HFF-Myc (cell line): ENCODE measurements at regions not wholly inside any gene's neighbourhood (a gene's known extent, or its start where the extent isn't known, plus 50 kb on each side); places are given as distances from the start of the nearest gene placed in this dataset.

Experiments
- DNase-seq: peaks from one replicate; pipeline ENCODE4 v3.0.0-alpha.2; 2011; ENCODE audit warnings: low read depth; ENCODE audit errors: extremely low read depth
- H3K4me3 ChIP-seq: replicated peaks from 2 replicates; pipeline ENCODE4 v1.5.1; 2011; ENCODE audit warnings: low read depth, mild to moderate bottlenecking, control low read depth, low read length
- TF ChIP-seq, protein P1 (sequence below): IDR thresholded peaks from 2 replicates; pipeline ENCODE4 v1.5.1; 2012; ENCODE audit warnings: mild to moderate bottlenecking, low read depth, low read length, control low read depth; ENCODE audit errors: missing control alignments

DNA sequence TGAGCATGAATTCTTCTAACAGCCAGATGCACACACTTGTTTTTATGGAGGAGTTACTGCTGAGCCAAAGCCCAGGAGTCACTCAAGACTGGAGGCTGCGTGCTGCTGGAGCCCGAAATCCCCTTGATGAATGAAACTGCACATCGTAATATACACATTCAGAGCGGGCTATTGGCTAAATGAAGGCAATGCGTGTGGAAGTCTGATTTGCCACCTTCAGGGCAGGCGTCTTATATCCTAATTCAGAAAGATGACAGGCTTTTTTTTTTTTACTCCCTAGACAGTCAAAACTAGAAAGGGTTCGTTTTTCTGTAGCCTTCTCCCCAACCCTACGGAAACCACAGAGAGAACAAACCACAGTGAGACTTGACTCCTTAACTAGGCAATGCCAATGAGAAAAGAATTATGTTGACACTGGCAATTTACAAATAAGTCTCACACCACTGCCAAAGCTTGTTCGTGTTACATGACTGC, 227.2 kb upstream of the KLF14 start:
- no peak for DNase-seq
- peak overlapping the region; percentile 13; the same call in 1 of the 2 replicates for H3K4me3 ChIP-seq
- TF ChIP-seq, protein P1, sequence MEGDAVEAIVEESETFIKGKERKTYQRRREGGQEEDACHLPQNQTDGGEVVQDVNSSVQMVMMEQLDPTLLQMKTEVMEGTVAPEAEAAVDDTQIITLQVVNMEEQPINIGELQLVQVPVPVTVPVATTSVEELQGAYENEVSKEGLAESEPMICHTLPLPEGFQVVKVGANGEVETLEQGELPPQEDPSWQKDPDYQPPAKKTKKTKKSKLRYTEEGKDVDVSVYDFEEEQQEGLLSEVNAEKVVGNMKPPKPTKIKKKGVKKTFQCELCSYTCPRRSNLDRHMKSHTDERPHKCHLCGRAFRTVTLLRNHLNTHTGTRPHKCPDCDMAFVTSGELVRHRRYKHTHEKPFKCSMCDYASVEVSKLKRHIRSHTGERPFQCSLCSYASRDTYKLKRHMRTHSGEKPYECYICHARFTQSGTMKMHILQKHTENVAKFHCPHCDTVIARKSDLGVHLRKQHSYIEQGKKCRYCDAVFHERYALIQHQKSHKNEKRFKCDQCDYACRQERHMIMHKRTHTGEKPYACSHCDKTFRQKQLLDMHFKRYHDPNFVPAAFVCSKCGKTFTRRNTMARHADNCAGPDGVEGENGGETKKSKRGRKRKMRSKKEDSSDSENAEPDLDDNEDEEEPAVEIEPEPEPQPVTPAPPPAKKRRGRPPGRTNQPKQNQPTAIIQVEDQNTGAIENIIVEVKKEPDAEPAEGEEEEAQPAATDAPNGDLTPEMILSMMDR: no peak

DNA sequence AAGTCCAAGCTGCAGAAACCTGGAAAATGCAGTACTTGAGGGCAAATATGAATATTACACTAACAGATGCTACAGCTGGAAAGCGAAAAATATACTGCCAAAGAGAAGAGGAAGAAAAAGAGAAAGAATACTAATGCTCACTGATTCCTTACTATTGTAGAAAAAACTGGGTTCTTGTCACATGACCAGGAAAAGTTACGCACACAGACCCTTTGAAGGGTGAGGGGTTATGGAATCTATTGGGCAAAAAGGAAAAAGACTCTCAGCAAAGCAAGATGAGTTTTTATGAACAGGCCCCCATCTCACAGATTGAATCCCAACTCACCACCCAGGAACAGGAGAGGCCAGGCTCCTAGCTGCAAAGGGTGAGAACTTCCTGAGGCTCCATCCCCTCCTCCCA, 228.1 kb upstream of the KLF14 start:
- H3K4me3 ChIP-seq: no peak overlapping the region
- TF ChIP-seq, protein P1: no peak

DNA sequence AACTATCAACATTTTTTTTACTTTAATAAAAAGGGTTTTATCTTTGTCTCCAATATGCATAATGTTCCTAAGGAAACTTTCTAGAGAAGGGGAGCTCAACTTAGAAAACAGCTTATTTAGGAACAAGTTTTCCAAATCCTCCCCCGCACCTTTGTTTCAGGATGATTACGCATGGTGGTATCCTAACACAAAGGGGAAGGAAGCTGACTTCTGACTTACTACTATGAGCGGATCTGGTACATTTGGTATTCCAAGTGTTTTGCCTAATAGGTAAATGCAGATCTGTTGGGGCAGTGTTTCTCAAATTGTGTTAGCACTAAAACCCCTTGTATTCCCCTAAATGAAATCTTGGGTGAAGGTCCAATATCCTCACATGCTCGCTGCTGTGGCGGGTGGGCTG, 229.3 kb upstream of the KLF14 start:
- DNase-seq: no peak
- TF ChIP-seq, protein P1: no peak
- no peak overlapping the region for H3K4me3 ChIP-seq

More for the DNA sequence above, 228.1 kb upstream of the KLF14 start:
- no peak for DNase-seq

DNA sequence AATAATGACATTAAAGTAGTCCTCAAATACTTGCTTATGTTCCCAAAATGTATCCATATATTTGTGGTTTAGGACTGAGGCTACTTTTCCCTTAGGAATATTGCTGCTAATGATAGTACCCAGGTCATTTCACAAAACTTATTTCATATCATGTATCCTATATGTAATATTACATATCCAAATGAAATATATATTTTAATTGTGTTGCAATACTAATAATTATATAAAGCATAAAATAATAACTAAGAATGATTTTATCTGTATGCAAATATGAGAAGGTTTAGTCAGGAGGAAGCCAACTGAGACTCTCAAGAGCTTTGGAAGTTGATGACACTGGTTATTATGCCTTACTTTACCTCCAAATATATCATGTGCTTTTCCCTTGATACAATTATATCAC, 231.5 kb upstream of the KLF14 start:
- no peak overlapping the region for H3K4me3 ChIP-seq
- TF ChIP-seq, protein P1: no peak
- no peak for DNase-seq

DNA sequence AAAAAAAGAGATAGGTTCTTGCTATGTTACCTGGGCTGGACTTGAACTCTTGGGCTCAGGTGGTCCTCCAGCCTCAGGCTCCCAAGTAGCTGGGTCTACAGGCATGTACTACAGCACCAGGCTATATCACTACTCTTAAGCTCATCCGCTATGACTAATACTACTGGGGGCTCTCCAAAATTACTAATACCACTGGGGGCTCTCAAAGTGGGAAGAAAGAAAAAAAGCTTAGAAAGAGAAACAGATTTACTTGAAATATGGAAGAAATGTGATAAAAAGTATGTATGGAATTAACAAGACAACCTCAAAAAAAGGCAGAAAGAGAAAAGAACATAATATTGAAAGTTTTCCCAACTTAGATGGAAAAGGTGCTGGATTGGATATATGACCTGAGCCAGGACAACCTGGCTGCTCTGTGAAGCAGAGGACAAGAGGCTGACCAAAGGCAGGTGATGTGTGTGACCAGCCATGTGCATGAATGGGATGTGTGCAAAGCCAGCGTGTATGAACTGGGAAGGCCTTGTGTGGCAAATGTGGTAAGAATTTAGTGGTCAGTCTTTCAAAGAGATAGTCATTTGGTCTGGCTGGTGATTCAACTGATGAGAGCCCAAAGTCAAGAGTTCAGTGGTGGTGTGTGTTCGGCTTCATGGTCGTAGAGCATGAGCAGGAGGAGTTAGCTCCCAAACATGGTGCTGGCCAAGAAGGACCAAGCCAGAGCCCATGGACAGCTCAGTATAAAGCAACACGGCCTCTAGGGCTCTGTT, 232.4 kb upstream of the KLF14 start:
- H3K4me3 ChIP-seq: no peak overlapping the region
- DNase-seq: no peak
- TF ChIP-seq, protein P1: no peak

DNA sequence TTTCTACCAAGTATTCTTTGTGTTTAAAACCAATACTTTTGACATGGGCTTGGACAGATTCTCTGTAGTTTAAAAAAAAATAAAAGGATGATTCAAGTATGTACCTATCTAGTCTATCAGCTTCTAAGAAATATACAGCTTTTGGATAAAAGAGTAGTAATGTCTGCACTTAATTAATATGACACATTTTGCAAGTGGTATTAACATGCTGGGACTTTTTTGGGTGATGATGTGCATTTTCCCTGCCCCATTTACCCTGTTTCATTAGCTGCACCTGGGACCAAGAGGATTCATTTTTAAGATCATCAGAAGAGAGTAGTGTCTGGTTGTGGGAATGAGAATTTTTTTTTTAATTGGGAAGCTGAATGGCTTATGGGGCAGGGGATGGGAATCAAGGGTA, 236.2 kb upstream of the KLF14 start:
- DNase-seq: no peak
- TF ChIP-seq, protein P1: no peak
- H3K4me3 ChIP-seq: no peak overlapping the region
